Lung (tissue), 11 donors: ENCODE measurements at regions not wholly inside any gene's neighbourhood (a gene's known extent, or its start where the extent isn't known, plus 50 kb on each side); places are given as distances from the start of the nearest gene placed in this dataset.

Source experiments
- ATAC-seq: fragments of 200-7000 bp; cut with Tn5 transposase; one replicate; pipeline ENCODE4 v1.9.1; 2020; ENCODE audit warnings: moderate number of reproducible peaks; ENCODE audit not compliant: insufficient read depth, low FRiP score
- DNase-seq, 3 donors: peaks; one replicate each; pipeline ENCODE4 v3.0.0-alpha.2; 2013 to 2017
- H3K27ac ChIP-seq, 2 donors: one replicate each; pipeline ENCODE4 v1.5.1; 2013; ENCODE audit warnings: mild to moderate bottlenecking in 2 of 2, moderate library complexity in 2 of 2, control low read depth in 1 of 2, inconsistent platforms in 1 of 2, low read depth in 1 of 2, low read length in 1 of 2
- H3K27me3 ChIP-seq, 3 donors: one replicate each; pipeline ENCODE4 v1.5.1; 2013; ENCODE audit warnings: low read length in 2 of 3; ENCODE audit not compliant: control insufficient read depth in 3 of 3, insufficient read depth in 3 of 3
- H3K36me3 ChIP-seq, 4 donors: one replicate each; pipeline ENCODE4 v1.5.1; 2013; ENCODE audit warnings: low read length in 4 of 4, mild to moderate bottlenecking in 1 of 4, moderate library complexity in 1 of 4; ENCODE audit not compliant: control insufficient read depth in 4 of 4, insufficient read depth in 4 of 4
- H3K4me1 ChIP-seq, 5 donors: one replicate each; pipeline ENCODE4 v1.5.1; 2013; ENCODE audit warnings: low read length in 5 of 5, mild to moderate bottlenecking in 2 of 5, moderate library complexity in 1 of 5; ENCODE audit not compliant: control insufficient read depth in 5 of 5, insufficient read depth in 5 of 5
- H3K4me3 ChIP-seq: one replicate; pipeline ENCODE4 v1.5.1; 2013; ENCODE audit warnings: mild to moderate bottlenecking, control low read depth, moderate library complexity
- H3K9ac ChIP-seq, 2 donors: one replicate each; pipeline ENCODE4 v1.5.1; 2013; ENCODE audit warnings: low read length in 2 of 2, control low read depth in 1 of 2; ENCODE audit not compliant: insufficient read depth in 1 of 2
- H3K9me3 ChIP-seq, 4 donors: one replicate each; pipeline ENCODE4 v1.5.1; 2013; ENCODE audit warnings: low read length in 3 of 4, mild to moderate bottlenecking in 1 of 4, moderate library complexity in 1 of 4; ENCODE audit not compliant: control insufficient read depth in 4 of 4, insufficient read depth in 3 of 4
- WGBS, 2 donors: extraction: QIAGEN DNeasy Blood & Tissue Kit; methylation state at CpG; one replicate each; pipeline ENCODE4 v1.1.7; 2013; 5-methylcytosine and 5-hydroxymethylcytosine counted together
- TF ChIP-seq, protein P1 (sequence below): IDR thresholded peaks from 2 replicates; pipeline ENCODE4 v1.5.1; 2012; ENCODE audit warnings: mild to moderate bottlenecking; ENCODE audit errors: control extremely low read depth, extremely low read depth
- donor health status: control.
- donor health status: control.
- donor health status: Bipolar disorder and iron deficiency.
- donor health status: healthy.
- donor health status: DM: yes; HTN: yes; CAD: no.

DNA sequence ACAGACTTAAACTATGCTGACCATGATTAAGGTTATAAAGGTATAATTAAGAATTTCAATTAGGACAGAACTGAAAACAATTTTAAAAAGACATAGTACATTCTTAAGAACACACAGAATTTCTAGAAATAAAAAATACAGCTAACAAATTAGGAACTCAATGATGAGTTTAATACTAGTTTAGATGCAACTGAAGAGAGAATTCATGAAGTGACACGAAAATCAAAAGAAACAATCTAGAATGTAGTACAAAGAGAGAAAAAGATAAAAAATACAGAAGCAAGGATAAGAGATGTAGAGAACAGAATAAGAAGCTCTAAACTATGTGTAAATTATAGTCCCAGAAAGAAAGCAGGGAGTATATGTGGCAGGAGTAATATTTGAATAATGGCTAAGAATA, 187.8 kb upstream of the KRR1 start:
- TF ChIP-seq, protein P1, sequence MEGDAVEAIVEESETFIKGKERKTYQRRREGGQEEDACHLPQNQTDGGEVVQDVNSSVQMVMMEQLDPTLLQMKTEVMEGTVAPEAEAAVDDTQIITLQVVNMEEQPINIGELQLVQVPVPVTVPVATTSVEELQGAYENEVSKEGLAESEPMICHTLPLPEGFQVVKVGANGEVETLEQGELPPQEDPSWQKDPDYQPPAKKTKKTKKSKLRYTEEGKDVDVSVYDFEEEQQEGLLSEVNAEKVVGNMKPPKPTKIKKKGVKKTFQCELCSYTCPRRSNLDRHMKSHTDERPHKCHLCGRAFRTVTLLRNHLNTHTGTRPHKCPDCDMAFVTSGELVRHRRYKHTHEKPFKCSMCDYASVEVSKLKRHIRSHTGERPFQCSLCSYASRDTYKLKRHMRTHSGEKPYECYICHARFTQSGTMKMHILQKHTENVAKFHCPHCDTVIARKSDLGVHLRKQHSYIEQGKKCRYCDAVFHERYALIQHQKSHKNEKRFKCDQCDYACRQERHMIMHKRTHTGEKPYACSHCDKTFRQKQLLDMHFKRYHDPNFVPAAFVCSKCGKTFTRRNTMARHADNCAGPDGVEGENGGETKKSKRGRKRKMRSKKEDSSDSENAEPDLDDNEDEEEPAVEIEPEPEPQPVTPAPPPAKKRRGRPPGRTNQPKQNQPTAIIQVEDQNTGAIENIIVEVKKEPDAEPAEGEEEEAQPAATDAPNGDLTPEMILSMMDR = no peak
- H3K9ac ChIP-seq = no peak overlapping the region
- no peak for ATAC-seq

DNA sequence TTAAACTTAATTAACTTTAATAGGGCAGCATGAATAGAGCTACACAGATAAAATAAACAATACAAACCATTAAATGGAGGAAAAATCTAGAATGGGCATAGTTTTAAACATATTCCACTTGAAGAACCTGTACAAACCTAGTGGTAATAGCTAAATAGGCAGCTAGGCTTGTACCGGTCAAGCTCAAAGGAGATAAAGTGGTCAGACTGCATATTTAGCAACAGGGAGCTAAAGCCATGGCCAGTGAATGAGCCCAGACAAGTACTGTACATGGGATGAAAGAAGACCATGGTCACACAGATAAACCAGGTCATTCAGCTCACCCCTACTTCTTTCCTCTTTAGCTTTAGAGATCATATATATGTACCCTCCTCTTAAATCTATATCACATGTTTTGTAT, 186.6 kb upstream of the KRR1 start:
- H3K9ac ChIP-seq = no peak overlapping the region
- 74 to 85% methylated on average over 1 of the region's 1 CpG for WGBS, 2 donors
- TF ChIP-seq, protein P1 = no peak
- no peak overlapping the region for H3K4me3 ChIP-seq
- DNase-seq = no peak
- H3K9me3 ChIP-seq = no peaks in the 10 kb centered on the region
- H3K27ac ChIP-seq = no peak overlapping the region
- no peak for ATAC-seq
- H3K4me1 ChIP-seq = no peaks in the 10 kb centered on the region
- H3K36me3 ChIP-seq = no peaks in the 10 kb centered on the region
- H3K27me3 ChIP-seq = no peaks in the 10 kb centered on the region

More for the DNA sequence above, 187.8 kb upstream of the KRR1 start:
- H3K36me3 ChIP-seq = no peaks in the 10 kb centered on the region
- 91 to 96% methylated on average over 1 of the region's 1 CpG for WGBS, 2 donors
- H3K4me3 ChIP-seq = no peak overlapping the region
- H3K9me3 ChIP-seq = no peaks in the 10 kb centered on the region
- H3K27ac ChIP-seq = peak overlapping the region in 1 of 2 donors; percentile 33
- DNase-seq = no peak
- no peaks in the 10 kb centered on the region for H3K27me3 ChIP-seq
- no peaks in the 10 kb centered on the region for H3K4me1 ChIP-seq

DNA sequence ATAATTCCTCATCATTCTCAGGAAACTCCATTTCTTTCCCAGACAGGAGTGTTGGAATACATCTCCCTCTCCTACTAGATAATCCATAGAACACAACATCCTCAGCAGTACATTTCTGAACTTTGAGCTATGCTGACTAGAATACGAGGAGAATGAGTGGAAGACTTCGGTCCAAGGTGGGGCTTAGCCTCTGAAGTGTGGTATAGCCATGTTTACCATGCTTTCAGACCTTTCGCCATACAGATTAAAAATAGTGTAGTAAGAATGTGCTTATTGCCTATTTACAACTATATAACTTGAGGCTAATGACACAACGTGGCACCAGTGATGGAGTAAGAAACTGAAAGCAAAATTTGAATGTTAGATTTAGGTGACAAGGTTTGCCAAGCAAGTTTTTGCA, 184.5 kb upstream of the KRR1 start:
- Histone ChIP-seq H3K4me1 (no peaks in the 10 kb centered on the region), H3K9ac (no peak overlapping the region), H3K27ac (no peak overlapping the region), H3K36me3 (no peaks in the 10 kb centered on the region), H3K4me3 (no peak overlapping the region), H3K27me3 (no peaks in the 10 kb centered on the region), H3K9me3 (no peaks in the 10 kb centered on the region)
- WGBS, 2 donors = 88 to 91% methylated on average over 4 of the region's 4 CpGs
- ATAC-seq (no peak), DNase-seq (no peak)
- TF ChIP-seq, protein P1 = no peak

DNA sequence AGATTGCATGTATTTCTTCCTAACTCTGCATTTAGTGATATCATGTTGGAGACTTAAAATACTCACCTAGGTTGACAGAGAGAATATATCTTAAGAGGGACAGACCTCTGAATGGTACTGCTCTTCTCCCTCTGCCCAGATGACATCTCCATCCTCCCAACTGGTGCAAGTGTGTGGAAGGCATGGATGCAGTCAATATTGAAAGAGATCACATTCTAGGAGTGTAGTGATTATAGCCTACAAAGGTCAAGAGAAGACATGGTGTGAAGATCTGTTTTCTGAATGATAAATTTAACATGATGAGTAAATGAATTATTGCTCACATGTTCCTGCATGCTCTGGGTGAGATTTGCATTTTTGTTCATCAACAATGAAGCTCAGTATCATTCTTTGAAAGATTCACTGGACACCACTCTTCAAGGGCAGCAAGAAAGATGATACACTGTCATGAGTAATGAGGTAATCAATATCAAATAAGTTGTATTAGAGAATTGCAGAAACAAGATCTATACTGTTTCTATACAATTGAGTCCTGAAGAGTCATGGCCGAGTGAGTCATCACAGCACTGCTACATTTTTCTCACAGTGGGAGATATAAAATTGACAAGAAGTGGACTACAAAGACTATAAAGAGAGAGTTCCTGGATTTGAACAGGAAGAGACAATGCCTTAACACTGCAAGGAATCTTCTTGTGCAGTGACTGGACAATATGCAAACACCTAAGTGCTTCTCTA, 183.3 kb upstream of the KRR1 start:
- Histone ChIP-seq H3K36me3 (no peaks in the 10 kb centered on the region), H3K9ac (no peak overlapping the region), H3K4me1 (no peaks in the 10 kb centered on the region), H3K4me3 (no peak overlapping the region), H3K27ac (no peak overlapping the region), H3K27me3 (no peaks in the 10 kb centered on the region), H3K9me3 (no peaks in the 10 kb centered on the region)
- 97% methylated on average over 1 of the region's 1 CpG for WGBS, 2 donors
- ATAC-seq (no peak), DNase-seq (no peak)
- TF ChIP-seq, protein P1 = no peak
